Fibroblast of skin of right biceps (primary cell): ENCODE measurements at regions not wholly inside any gene's neighbourhood (a gene's known extent, or its start where the extent isn't known, plus 50 kb on each side); places are given as distances from the start of the nearest gene placed in this dataset.

Experiments used
- DNase-seq: peaks from one replicate; pipeline ENCODE4 v3.0.0-alpha.2; 2013

DNA sequence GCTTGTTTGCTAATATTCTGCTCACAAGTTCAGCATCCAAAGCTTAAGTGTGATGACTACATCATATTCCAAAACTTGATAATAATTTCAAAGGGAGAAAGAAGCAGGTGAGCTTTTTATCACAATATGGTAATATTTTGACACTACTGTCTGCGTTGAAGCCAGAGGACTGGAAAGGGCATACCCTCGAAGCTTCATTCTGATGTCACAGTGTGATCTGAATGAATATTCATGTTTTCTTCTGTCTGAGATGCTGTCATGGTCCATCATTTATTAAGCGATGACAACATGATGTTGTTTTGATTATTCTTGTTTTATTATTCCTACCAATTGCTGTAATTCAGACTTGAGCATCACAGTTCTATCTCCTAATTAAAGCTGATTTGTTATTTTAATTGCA, 625.4 kb downstream of the ZPLD1 start:
- no peak for DNase-seq

DNA sequence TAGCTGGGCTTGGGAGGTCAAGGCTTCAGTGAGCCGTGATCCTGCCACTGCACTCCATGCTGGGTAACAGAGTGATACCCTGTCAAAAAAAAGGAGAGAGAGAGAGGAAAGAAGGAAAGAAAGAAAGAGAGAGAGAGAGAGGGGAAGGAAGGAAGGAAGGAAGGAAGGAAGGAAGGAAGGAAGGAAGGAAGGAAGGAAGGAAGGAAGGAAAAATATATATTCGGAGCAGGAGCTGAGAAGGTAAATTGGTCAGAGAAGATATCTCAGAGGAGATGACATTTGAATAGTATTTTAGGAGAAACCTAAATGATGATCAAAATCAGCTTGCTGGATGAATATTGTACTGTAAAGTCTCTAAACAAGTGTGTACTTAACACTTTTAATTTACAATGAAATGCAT, 633.1 kb downstream of the ZPLD1 start:
- no peak for DNase-seq

DNA sequence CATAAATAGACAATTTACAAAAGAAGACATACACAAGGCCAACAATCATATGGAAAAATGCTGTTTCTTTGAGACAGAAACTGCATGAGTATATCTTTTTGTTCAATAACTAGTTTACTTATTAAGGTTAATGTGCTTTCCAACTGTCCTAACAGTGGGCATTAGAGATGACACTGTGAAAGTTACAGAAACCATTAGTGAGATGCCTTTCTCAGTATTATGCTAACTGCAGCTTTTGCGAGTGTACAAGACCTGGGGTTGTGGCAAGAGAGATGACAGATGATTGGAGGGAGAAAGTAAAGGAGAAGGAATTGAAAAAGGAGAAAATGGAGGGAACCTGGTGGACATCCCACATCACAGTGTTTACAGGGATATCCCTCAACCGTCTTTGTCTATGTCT, 640.5 kb downstream of the ZPLD1 start:
- DNase-seq = no peak

DNA sequence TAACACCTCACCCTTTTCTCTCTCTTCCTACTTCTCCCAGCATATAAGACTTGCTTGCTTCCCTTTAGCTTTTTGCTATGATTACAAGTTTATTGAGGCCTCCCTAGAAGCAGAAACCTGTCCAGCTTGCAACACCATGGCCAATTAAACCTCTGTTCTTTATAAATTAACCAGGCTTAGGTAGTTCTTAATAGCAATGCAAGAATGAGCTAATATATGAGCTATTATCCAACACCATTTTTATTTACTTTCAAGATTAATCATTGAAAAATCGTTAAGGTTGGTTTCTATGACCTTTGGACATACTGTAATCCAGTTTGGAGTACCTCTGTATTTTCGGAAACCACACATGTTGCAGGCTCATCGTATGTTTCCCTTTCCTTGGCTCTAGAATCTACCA, 643.1 kb downstream of the ZPLD1 start:
- no peak for DNase-seq

DNA sequence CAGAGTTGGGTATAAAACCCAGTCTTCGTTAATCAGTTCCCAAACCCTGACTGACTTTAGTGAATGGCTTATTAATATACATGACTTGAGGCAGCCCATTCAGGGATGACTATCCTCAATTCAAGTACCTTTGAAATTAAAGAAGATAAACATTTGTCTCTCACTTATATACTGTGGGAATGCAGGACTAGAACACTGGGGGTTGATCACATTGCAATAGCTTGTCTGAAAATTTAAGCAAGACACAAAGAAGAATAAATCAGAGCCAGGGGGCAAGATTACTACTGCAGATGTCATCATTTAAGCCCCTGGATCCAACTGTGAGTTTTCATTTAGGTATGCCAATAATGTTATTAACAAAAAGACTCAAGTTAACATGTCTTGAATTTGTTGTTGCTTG, 647.7 kb downstream of the ZPLD1 start:
- DNase-seq = no peak

DNA sequence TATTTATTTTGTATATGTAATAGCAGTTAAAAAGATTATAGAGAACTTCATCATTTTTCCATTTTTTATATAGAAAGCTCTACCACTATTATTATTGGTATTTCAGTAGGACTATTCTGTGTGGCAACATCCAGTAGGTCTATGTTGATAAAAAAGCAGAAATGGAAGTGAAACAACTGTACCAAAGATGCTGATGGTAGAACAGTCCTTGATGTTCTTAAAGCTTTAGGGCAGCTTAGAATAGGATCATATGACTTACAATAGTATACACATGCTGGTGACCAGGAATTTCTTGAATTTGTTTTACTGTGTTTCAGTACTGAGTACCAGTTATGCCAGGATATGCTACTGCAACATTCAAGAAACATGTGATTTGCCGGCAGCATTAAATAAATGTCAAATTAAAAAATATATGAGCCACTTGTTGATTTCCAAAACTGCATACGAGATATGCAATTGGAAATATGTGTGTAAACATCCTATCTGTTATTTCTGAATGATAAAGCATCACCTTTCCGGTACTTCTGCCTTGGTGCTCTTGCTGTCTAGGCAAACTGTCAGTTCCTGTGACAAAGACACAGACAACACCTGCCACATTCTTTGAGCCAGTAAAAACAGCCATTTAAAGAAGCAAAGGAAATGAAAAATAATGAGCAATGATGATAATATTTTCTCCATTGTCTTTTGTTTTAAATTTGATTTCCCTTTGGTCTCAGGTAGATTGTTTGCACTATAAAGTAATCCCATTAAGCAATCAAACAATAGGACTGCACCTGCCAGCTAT, 649.2 kb downstream of the ZPLD1 start:
- DNase-seq = no peak

DNA sequence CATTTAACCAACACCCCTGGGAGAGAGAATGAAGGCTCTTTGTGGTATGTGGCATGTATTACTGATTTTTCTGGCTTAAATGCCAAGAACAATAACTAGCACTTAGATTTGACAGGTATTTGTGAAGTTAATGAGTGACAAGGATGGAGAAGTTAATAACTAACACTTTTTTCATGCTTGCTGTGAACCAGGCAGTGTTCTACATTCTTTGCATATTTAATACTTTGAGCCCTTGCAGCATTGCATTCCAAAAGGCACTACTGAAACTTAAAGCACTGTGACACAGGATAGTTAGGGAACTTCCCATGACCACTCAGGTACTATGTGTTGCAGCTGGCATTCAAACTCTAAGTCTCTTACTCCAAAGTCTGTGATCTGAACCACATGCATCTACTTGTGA, 650.6 kb downstream of the ZPLD1 start:
- DNase-seq = peak; percentile 1

DNA sequence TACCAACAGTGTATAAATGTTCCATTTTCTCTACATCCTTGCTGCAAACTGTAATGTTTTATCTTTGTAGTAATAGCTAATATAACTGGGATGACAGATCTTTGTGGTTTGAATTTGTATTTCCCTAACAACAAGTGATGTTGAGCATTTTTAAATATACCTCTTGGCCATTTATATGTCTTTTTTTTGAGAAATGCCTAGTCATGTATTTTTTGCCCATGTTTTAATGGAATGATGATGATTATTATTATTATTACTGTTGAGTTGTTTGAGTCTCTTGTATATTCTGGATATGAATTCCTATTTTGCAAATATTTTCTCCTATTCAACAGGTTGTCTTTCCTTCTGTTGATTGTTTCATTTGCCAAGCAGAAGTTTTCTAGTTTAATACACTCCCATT, 654.9 kb downstream of the ZPLD1 start:
- DNase-seq = no peak

DNA sequence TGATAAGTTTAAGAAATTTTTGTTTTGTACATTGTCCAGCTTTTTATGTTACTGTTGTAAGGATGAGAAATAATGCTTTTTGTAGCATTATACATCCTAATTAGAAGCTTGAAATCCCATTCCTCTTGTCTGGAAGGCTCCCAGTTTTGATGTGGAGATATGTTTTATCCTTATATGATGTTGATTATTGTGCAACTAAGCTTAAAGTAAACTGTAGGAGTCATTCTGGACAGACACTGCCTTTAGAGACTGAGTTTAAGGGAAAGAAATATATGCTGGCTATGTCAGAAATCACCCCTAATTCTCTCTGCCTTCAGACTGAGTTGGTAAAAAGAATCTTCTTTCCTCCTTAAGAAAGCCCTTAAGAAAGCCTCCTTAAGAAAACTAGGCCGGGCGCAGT, 670.4 kb downstream of the ZPLD1 start:
- DNase-seq = no peak

DNA sequence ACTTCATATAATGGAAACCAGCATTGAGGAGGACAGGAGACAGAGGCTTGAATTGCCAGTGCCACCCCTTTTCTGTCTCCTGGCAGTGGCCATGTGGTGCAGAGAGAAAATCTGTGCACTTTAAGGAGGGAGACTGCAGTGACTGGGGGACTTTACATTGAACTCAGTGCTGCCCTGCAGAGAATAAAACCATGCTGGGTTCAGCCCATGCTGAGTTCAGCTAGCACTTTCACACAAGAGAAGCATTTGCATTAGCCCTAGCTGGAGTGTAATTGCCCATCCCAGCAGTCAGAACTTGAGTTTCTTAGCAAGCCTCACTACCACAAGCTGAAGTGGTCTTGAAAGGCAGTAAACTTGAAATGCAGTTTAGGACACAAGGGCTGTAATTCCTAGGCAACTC, 677.5 kb downstream of the ZPLD1 start:
- DNase-seq = no peak

DNA sequence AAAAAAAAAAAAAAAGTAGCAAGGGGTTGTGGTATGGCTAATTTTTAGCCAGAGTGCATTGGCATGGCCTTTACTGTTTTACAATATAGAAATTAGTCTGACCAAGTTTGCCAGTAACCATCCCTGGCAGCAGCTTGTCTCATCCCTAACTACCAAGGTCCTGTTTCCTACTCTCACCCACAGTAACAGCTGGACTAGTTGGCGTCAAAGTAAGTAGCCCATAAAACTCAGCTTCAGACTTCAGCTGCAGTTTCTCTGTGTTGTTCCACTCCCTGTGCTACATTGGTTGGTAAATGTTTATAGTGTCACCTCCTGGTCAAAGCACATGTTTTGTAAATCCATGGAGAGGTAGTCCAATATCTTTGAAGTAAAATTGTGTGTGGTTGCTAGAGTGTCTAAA, 691.3 kb downstream of the ZPLD1 start:
- DNase-seq = no peak

DNA sequence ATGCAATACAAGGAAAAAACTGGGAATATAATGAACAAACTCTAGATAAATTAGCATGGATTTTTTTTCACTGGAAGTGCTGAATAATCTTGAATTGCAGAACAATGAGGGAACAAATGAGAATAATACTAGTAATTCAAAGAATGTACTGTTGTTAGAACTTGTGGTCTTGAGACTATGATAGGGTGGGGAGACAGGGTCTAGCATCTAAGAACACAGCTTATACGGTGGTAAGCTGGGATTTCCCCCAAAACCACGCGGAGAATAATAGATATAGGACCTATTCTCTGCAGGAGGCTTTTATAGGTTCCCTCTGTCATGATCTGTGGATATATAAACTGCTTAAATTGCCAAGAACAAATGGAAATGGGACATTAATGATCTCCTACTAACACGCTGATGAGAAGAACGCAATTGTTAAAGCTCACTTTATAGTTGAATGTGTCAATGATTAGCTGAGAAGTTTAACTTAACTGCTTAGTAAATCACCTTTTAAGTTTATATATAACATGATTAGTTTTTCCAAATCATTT, 692.3 kb downstream of the ZPLD1 start:
- peak; percentile 7 for DNase-seq

DNA sequence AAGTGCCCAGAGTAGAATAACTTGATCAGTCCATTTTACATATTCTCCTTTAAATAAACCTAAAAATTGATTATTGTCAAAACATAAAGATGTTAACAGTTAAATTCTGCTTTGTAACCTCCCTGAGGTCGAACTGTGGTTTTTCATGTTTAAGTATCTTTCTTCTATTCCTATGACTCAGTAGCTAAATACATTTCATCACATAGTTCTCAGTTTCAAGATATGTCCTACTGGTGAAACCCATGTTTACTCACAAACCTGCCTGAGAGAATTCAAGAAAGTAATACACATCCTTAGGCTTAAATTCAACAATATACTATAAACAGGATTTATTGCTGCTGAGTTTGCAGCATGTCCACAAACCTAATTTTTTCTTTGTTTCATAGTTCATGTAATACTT, 692.9 kb downstream of the ZPLD1 start:
- peak; percentile 20 for DNase-seq

DNA sequence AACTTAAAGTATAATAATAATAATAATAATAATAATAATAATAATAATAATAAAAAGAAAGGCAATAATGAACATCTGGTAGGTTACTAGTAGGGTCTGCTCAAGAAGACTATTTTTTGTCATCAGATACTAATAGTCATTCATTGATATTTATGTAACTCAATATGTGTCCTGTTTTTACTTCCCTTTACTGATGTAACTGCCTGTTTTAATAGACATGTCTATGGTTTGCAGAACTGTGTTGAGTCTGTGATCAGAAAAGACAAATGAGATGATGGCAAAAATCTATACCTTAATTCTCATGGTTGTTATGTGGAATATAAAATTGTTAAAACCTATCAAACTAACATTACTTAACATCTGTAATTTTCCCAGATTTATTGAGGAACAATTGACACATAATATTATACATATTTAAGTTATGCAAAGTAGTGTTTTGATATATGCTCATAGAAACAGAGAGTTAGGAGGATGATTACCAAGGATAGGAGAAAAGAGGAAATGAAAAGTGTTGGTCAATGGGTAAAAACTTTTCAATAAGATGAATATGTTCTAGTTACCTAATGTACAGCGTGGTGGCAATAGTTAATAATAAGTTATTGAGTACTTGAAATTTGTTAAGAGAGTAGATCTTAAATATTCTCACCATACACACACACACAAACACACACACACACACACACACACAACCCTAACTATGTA, 699.4 kb downstream of the ZPLD1 start:
- no peak for DNase-seq

DNA sequence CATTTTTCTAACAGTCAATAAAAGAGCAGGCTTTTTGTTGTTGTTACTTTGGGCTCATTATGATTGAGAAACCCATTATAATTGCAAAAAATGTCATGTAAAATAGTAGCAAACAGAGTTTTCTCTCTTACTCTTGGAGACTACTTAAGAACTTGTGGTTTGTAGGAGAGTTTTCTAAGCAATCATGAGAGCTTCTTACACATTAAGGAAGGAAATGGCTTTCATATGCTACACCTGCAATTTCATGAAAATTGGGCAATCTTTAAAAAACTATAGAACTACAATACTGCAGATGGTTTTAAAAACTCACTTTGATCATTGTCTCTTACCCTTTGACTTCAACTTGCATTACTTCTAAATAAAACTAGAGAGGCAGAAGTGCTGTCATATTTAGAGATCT, 701.8 kb downstream of the ZPLD1 start:
- DNase-seq = no peak

DNA sequence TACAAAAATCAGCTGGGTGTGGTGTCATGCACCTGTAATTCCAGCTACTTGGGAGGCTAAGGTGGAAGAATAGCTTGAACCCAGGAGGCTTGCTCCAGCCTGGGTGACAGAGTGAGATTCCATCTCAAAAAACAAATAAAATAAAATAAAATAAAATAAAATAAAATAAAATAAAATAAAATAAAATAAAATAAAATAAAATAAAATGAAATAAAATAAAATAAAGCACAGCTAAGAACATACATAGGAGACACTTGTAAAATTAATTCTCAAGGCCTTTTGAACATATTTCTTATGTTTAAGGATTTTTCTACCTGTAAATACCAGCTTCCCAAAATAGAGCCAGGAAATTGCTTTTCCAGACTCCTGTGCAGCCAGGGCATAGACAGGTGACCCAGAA, 703.0 kb downstream of the ZPLD1 start:
- DNase-seq = no peak

DNA sequence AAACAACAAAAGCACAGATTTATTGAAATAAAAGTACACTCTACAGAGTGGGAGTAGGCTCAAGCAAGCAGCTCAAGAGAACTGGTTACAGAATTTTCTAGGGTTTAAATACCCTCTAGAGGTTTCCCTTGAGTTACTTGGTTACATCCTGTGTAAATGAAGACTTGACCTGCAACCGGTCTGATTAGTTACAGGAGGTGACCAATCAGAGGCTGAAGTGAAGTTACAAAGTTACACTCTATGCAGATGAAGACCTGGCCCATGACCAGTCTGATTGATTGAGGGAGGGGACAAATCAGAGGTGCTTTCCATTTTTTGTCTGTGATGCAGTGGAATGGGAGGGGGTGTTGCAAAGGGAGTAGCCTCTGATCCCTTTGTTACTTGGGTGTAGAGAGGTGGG, 723.4 kb downstream of the ZPLD1 start:
- DNase-seq = no peak

DNA sequence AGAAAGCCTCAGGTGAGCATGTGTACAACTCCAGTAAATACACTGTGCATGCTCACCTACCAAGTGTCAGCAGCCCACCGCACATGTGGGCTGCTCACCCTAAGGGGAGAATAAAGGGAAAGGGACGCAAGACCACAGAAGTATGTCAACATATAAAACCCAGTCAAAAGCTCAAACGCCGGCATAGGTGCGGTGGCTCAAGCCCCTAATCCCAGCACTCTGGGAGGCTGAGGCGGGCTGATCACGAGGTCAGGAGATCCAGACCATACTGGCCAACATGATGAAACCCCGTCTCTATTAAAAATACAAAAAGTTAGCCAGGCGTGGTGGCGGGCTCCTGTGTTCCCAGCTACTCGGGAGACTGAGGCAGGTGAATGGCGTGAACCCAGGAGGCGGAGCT, 732.1 kb downstream of the ZPLD1 start:
- DNase-seq = no peak

DNA sequence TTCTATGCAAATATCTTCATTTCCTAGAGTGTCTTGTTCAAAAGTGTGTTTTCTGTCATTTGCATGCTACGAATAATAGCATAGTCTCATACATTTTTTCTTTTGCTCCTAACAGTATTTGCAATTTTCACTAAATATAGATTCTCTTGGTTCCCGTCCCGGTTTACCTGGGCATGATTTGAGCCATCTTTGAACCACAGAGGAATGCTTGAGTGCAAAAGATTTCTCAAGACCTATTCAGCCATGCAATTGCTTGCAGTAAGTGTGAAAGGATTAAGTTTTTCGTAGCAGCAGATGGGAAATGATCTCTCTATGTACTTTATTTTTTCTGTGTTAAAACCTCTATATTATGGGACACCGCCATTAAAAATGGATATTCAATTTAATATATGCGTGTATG, 733.0 kb downstream of the ZPLD1 start:
- DNase-seq = no peak

DNA sequence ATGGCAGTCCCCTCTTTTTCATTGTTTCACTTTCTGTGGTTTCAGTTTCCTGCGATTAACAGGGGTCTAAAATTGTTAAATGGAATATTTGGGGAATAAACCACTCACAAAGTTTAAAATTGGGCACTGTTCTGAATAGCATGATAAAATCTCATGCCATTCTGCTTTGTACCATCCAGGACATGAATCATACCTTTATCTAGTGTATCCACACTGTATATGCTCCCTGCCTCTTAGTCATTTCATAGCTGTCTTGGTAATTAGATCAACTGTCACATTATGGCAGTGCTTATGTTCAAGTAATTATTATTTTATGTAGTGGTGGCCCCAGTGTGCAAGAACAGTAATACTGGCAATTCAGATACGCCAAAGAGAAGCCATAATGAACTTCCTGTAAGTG, 734.5 kb downstream of the ZPLD1 start:
- DNase-seq = no peak

DNA sequence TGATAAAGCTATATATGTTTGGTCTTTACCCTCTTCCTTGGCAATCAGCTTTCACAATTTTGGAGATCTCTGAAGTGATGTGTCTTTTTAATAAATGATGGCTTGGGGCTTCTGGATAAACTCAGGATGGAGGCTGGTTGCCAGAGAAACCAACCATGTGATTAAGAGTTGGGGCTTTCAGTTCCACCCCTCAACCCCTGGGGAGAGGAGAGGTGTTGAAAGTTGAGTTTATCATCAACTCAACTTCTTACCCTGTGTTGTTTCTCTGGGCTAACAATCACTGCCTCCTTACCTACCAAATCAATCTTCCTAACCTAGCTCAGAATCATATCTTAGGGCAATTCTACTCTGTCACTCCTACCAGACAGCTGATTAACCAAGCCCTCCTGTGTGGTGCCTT, 735.8 kb downstream of the ZPLD1 start:
- no peak for DNase-seq

DNA sequence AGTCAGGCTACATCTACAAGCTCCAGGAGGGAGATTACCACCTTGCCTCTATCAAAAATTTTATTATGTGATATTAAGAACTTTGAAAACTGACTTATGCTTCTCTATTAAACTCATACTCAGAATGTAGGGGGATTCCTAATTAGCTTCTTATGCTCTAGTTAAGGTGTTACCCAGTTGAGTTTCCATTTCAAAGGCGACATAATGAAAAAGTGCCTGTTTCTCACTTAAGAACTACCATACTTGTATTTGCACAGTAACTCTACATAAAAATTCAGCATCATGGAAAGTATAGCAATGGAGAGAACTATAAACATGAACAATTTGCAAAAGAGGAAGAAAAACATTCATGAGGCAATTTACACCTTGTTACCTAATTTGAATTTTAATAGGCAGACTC, 739.1 kb downstream of the ZPLD1 start:
- no peak for DNase-seq

DNA sequence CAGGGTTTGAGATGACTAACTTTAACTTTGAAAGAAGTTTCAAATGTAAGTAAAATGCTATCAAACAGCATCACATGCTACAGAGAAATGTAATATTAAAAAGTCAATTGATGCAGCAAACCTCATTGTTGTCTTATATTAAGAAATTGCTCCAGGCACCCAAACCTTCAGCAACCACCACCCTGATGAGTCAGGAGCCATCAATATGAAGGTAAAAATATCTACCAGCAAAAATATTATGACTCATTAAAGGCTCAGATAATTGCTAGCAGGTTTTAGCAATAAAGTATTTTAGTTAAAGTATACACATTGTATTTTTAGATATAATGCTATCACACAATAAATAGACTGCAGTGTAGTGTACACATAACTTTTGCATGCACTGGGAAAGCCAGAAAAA, 746.3 kb downstream of the ZPLD1 start:
- DNase-seq = peak; percentile 4

DNA sequence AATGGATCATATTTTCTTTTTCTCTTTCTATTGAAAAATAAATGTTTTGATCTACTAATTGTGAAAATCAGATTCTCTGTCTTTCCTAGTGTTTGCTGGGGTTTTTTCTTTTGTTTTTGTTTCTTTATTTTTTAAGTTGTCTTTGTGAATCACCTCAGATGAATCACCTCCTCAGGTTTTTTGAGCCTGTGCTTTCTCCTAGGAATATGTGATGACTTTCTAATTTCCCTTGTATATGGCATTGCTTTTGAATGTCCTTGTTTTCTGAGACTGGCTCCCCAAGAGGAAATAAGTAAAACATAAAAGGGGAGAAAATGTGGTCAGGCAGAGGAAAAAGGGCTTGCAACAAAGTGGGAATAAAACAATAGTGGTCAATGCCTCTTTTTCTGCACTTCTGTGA, 750.0 kb downstream of the ZPLD1 start:
- DNase-seq = no peak

DNA sequence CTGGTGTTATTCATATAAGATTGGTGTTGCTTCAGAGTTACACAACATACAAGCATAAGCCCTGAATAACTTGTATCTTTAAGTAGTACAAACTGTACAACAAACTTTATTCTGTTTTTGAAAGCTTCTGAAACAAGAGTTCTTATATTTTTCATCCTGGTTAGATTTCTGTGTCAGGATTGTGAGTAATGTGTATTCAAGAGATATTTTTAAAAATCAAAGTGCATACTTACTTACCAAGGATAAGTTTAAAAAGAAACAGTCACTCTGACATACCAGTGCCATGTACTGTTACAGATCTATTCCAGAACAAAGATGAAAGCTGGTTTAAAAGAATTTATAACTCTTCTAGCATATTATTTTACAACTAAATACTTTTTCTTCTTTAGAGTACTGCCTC, 755.1 kb downstream of the ZPLD1 start:
- DNase-seq = no peak
